Peyer's patch (tissue), 4 donors: ENCODE measurements at regions not wholly inside any gene's neighbourhood (a gene's known extent, or its start where the extent isn't known, plus 50 kb on each side); places are given as distances from the start of the nearest gene placed in this dataset.

Source experiments
- CTCF ChIP-seq, 6 experiments: fragments of 450-650 bp in 4 of 6; fragments of 200-600 bp in 2 of 6; sonication (generic) in 1 of 6; IDR thresholded peaks; one replicate each; pipeline ENCODE4 v1.5.1; 2017 to 2019; ENCODE audit warnings: antibody characterized with exemption in 6 of 6, mild to moderate bottlenecking in 3 of 6, moderate library complexity in 1 of 6
- POLR2A ChIP-seq, 2 donors: fragments of 450-650 bp; IDR thresholded peaks; one replicate each; pipeline ENCODE4 v1.5.1; 2017; ENCODE audit warnings: antibody characterized with exemption in 2 of 2, mild to moderate bottlenecking in 2 of 2, moderate library complexity in 2 of 2

GRCh38 chr14:45610318-45610717 lies 357.3 kb upstream of the MIS18BP1 start:
- TF ChIP-seq POLR2A (IDR thresholded peaks at IDR 0.05): no peak
- peak in 3 of 6 experiments; percentile 20 to 44 (median 41) for TF ChIP-seq CTCF (IDR thresholded peaks at IDR 0.05)
